ENCODE measurements at regions not wholly inside any gene's neighbourhood (a gene's known extent, or its start where the extent isn't known, plus 50 kb on each side); places are given as distances from the start of the nearest gene placed in this dataset.

- TF ChIP-seq CTCF (IDR thresholded peaks at IDR 0.05; ENCODE audit: insufficient read depth, low read length) (no peak), REST (IDR thresholded peaks at IDR 0.05; ENCODE audit: insufficient replicate concordance, low read depth) (no peak)
Measured at GRCh38 chr12:131478468-131478867, 232.4 kb upstream of the SFSWAP start.
